Upper lobe of left lung (tissue), 4 donors: ENCODE measurements at regions not wholly inside any gene's neighbourhood (a gene's known extent, or its start where the extent isn't known, plus 50 kb on each side); places are given as distances from the start of the nearest gene placed in this dataset.

Source experiments
- EP300 ChIP-seq, 4 donors: sonication (generic); formaldehyde crosslinking; IDR thresholded peaks; one replicate each; pipeline ENCODE4 v1.5.1; 2017; ENCODE audit warnings: antibody characterized with exemption in 4 of 4, control low read depth in 2 of 4
- POLR2A ChIP-seq, 4 donors: fragments of 450-650 bp; IDR thresholded peaks; one replicate each; pipeline ENCODE4 v1.5.1; 2016 to 2017; ENCODE audit warnings: antibody characterized with exemption in 4 of 4, mild to moderate bottlenecking in 2 of 4
- TF ChIP-seq, protein P1 (sequence below), 6 experiments: fragments of 450-650 bp in 4 of 6; fragments of 200-600 bp in 2 of 6; sonication (generic) in 2 of 6; IDR thresholded peaks; one replicate each; pipeline ENCODE4 v1.5.1; 2016 to 2019; ENCODE audit warnings: antibody characterized with exemption in 6 of 6

DNA sequence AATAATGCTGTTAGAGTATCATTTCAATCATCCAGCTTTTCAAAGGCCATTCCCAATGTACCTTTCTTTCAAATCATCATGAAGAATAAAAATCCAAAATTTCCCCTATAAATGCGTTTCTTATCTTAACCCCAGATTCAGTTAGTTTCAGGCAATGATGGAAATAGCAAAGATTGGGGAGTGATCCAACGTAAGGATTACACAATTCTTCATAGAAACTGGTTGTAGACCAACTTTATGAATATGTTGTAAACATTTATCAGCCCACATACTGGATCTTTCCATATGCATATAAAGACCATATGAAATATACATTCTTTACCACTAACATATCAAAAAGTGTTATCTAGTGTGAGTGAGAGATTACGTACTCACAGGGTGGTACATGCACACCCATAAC lies 92.7 kb downstream of the ZC3H11B start:
- TF ChIP-seq, protein P1, sequence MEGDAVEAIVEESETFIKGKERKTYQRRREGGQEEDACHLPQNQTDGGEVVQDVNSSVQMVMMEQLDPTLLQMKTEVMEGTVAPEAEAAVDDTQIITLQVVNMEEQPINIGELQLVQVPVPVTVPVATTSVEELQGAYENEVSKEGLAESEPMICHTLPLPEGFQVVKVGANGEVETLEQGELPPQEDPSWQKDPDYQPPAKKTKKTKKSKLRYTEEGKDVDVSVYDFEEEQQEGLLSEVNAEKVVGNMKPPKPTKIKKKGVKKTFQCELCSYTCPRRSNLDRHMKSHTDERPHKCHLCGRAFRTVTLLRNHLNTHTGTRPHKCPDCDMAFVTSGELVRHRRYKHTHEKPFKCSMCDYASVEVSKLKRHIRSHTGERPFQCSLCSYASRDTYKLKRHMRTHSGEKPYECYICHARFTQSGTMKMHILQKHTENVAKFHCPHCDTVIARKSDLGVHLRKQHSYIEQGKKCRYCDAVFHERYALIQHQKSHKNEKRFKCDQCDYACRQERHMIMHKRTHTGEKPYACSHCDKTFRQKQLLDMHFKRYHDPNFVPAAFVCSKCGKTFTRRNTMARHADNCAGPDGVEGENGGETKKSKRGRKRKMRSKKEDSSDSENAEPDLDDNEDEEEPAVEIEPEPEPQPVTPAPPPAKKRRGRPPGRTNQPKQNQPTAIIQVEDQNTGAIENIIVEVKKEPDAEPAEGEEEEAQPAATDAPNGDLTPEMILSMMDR (IDR thresholded peaks at IDR 0.05) = no peak
- TF ChIP-seq POLR2A (IDR thresholded peaks at IDR 0.05) = no peak
- no peak for TF ChIP-seq EP300 (IDR thresholded peaks at IDR 0.05)
